NCI-H2196 treated with DMSO at 0.1 percent for 48 hours (cell line): ENCODE measurements at regions not wholly inside any gene's neighbourhood (a gene's known extent, or its start where the extent isn't known, plus 50 kb on each side); places are given as distances from the start of the nearest gene placed in this dataset.
"Not testable (repeated sequence)": the region's sequence is repeated elsewhere in the genome, so short reads cannot be mapped to it uniquely, and the experiment has no call there.

Experiments used
- DNase-seq: peaks from one replicate; lab custom pipeline; 2025; ENCODE audit not compliant: unreplicated experiment; lab: John Stamatoyannopoulos, UW

DNA sequence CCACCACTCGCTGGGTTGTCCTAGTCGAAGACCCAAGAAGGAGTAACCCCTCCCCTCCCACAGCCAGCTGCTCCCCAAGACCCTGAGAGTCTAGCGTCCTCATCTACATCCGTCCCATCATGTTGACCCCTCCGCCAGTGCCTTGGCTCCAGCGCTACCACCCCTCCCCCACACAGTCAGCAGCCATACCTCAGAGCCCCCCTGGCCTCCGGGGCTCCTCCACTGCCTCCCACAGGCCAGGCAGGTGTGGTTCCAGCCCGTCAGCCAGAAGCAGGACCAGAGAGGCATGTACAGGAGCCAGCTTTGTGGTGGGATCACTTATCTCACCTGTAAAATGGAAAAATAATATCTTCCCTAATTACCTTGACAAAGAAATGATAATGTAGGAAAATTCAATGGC lies 51.5 kb upstream of the PHF21B start:
- DNase-seq = no peak

DNA sequence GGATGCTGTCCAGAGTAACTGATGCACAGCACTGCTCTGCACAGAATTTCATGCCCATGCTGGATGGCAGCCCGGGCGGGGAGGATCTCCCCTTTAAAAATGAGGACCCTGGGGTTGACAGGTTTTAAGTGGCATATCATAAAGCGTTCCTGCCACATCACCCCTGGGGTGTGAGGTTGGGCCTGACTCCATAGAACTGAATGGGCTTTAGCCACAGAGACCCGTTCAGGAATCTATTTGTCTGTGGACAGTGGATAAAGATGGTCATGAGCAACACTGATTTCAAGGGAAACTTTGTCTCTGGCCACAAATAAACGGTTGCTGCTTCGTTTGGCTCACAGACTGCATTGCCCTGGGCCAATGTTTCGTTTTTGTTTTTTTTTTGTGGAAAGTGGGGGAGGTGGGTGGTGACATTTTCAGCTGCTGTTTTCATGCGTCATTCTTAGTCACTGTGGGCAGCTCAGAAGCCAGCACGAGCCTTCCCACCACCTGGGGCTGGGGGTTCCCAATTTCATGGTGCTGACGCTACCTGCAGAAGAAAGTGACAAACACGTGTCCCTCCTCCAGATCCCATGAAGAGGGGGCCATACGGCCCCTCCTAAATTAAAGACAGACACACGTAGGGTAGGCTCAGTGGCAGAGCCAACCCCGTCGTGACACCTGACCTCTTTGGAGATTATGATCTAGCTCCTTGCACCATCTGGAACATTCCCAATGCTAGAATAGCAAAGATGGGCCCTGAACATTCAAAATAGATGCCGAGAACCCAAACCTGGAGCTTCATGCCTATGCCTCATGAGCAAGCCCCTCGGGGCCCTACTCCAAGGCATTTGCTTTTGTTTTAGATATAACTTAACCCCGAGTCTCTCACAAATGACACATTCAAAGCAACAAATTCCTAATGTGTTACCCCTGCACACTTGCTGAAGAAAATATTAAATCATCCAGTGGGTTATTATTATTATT lies 54.8 kb upstream of the PHF21B start:
- DNase-seq = no peak

DNA sequence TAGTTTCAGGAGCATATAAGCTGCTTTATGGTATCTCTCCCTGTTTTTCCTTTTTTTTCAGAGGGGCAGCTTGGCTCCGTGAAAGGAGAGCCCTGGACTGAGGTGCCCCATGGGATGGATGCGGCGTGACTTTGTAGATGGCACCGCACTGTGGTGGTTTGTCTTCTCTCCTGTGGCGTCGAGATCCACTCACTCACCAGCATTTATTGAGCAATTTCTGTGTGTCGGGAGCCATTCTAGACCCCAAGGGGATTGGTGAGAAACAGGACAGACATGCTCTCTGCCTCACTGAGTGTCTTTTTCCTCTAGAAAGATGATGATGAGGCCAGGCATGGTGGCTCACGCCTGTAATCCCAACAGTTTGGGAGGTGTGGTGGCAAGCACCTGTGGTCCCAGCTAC lies 55.9 kb upstream of the PHF21B start:
- no peak for DNase-seq

DNA sequence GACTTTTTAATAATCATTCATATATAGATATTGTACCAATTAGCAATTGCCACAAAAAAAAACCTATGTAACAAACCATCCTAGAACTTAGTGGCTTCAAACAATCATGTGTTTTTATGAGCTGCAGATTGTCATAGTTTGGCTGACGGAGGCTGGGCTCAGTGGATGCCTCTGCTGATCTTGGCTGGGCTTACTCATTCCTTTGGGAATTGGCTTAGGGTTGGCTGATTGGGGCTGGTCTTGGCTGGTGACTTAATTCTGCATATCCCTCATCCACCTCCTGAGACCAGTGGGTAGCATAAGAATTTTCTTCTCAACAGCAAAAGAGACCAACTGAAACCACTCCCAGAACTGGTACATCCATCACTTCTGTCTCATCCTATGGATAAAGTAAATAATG lies 57.9 kb upstream of the PHF21B start:
- no peak for DNase-seq

DNA sequence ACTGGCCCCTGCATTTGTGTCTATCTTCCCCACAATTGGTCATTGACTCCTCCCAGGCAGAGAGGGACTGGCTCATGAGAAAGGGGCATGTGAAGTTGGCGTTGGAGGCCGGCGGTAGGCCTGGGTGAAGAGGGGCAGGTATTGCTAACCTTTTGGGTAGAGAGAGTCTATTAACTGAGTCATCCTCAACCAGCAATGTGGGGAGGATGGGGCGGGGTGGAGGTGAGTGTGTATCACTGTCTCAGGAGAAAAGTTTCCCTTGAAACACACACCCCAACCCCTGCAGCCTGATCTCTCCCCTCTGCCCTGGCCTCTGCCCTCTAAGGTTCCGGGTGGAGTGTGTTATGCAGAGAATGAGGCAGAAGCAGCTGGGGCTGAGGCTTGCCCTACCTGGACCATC lies 60.1 kb upstream of the PHF21B start:
- DNase-seq = no peak

DNA sequence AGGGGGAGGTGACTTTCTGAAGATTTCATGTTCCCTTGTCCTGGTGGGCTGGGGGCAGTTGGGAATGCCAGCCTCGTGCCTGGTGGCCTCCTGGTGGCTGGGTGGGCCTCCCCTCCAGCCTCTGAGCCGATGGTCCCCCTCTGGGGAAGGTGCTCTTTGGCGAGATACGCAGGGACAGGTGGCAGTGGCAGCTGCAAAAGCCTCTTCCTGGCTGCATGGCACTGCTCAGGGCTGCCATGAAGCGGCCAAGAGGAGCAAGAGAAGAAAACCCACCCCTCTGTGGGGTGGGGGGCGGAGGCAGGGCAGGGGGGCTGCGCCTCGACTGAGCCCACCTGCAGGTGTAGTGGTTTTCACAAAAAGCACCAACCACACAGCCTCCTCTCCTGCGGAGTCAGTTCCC lies 61.8 kb upstream of the PHF21B start:
- DNase-seq = no peak

DNA sequence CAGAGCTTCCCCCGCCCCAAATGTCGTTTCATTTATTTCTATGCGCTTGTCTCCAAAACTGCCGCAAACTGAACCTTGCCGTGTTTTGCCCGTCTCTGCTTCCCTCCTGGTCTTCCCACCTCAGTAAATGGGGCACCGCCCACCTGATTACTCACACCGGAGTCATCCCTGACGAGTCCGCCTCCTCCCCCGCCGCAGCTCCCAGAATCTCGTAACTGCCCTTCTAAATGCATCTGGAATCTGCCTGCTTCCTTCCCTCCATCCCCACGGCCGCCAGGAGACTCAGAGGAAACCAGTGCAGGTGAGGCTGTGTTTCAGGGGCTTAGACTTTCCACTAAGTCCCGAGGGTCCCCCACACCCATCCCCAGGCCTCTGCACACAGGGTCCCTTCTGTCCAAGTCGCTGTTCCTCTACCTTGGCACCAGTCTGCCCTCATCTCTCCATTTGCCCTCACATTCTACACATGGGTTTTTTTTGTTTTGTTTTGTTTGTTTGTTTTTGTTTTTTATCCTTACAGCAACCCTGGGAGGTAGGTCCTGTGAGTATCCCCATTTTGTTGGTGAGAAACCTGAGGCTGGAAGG lies 62.6 kb upstream of the PHF21B start:
- DNase-seq = no peak

DNA sequence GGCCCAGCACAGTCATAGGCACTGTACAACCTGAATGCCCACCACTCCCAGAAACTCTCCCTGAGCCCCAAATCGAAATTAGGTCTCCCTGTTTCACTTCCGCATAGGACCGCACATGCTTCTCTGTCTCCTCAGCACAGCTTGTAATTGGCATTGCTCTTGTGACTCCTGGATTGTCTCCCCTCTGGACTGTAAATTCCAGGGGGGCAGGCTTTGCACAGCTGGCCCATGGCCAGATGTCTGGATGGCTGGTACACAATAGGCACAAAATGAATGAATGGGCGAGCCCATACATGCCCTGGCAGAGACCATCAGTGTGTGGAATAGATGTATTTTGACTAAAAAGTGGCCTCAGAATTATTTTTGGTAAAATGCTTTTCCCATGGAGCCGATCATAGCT lies 63.3 kb upstream of the PHF21B start:
- no peak for DNase-seq

DNA sequence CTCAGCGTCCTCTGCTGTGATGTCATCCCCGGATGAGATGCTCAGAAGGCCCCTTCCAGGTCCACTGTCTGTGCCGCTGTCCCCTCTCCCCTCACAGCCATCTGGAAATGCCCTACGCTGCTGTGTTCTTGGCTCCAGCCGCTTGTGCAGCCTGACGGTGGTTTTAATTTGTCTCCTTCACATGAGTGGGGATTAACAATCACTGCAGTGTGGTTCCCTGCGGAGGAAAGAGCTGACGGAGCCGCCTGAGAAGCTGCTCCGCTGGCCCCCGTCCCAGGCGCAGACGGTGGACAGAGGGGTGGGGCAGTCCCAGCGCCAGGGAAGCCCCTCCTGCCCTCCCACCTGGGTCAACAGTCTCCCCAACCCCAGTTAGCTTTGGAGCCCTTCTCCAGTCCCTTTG lies 67.5 kb upstream of the PHF21B start:
- no peak for DNase-seq

DNA sequence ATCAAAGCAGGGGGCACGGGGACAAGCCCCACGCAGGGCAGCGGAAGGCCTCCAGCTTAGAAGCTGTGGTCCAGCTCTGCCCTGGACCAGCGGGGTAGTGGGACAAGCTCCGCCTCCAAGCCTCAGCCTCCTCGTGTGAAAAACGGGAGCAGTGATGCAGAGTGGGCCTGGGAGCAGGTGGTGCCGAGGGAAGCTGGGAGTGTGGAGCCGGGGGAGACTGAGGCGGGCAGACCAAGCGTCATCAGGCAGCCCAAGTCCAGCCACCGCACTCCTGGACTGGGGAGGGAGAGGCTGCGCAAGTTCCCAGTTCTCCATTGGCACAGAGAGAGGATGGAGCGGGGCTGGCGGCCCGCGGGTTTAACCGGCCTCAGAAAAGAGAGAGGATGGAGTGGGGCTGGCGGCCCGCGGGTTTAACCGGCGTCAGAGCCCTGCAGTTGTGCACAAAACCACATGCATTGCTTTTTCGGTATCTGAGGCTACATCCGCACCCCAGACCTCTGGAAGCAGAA lies 68.1 kb upstream of the PHF21B start:
- no peak for DNase-seq

DNA sequence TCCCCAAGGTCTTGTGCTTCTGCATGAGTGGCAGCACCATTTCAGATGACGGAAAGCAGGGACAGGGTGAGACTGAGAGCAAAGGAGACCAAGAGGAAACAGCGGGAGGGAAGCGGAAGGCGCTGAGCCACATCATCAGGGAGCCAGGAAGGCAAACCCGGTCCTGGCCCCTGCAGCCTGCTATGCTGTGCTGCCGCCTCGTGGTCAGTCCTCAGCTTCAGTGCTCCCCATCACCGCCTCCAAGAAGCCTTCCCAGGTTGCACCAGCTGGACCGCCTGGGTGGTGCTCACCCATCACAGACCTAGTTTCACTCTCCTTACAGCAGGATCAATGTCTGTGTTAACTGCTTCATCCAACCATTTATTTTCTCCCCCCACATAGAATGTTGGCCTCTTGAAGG lies 73.0 kb upstream of the PHF21B start:
- no peak for DNase-seq

DNA sequence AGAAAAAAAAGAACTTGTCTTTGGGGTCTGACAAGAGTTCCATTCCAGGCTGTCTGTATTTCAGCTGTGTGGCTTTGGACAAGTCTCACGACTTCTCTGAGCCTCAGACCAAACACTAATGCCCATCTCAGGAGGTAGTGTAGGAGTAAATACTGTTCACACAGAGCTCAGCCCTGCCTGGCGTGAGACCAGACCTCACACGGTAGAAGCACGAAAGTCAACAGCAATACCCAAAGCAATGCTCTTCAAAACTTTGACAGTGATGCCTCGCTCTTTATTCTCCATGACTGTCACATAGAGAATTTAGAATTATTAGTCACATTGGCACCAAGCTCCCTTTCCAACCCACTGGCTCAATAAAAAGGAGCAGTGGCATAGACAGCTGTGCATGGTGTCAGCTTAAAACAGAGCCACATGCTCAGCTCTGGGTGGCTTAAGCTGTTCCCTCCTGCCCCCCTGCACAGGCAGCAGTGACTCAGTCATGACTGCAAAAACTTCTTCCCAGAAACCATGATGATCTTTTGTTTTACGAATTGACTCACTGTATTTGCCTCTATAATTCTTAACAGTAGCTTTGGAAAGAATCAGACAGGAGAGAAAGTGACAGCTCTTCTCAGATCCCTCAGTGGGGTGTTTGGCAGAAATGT lies 74.0 kb upstream of the PHF21B start:
- no peak for DNase-seq

DNA sequence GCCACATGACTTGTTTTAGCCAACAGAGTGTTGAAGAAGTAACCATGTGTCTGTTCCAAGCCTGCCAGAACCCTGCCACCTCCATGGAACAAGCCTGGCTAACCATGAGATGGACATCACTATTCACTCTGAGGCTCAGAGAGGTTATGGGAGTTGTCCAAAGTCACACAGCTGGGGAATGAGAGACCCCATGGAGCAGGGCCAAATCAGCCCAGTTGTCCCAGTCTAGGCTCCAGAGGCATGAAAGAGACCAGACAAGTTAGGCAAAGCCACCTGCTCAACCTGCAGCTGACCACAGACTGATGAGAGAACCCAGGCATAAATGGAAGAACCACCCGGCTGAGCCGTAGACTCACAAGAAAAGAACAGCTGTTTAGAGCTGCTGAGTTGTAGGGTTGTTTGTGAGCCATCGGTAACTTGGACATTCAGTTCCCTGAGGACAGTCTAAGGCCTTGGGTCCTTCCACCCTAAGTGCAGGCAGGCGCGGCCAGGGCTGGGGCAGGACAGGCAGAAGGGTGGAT lies 74.7 kb upstream of the PHF21B start:
- no peak for DNase-seq

DNA sequence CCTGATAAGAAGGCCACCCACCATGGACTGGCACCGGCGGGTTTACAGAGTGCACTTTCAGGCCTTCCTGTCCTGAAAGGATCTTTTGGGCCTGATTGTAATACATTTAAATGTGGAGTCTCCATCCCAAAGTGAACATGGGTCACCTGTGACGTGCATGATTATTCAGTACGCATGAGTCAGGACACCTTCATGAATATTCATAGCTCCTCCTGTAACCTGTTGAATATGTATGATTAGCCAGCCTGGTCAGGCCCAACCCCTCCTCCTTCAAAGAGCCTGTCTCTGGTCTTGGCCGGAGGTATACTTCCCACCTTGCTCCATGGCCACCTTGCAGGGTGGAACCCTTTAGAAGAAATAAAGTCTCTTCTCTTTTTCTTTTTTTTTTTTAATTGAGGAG lies 75.9 kb upstream of the NUP50 start:
- no peak for DNase-seq

DNA sequence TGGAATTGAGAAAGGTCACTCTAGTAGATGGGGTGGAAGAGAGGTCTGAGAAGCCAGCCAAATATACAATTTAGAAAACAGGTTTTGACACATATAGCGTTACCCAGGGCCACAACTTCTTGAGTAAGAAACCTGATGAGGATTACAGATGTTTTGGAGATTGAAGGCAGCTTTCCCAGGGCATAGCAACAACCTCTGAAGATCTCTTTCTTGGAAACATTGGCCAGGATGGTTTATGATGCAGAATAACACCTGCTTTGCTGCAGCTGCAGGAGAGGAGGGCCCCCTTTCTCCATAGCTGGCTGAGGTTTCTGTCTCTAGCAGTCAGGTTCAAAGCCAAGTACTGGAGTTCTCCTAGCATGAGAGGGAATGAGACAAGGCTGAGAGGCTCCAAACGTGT lies 75.1 kb upstream of the NUP50 start:
- DNase-seq = no peak

DNA sequence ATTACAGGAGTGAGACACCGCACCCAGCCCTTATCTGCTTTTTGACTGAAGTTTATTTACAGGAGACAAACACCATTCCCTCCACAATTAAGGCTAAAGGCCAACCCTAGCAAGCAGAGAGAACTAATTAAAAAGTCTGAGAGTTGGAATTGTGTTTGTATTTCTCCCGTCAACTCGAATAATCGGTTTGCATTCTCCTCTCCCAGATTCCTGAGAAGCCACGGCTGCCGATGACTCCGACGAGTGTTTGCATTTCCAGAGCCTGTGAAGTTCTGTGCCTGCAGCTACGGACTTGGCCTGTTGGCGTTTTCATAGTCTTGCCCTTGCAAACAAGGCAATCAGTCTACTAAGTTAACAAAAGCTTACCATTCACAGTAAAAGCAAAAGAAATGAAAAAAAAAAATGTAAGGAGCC lies 73.2 kb upstream of the NUP50 start:
- DNase-seq = no peak

DNA sequence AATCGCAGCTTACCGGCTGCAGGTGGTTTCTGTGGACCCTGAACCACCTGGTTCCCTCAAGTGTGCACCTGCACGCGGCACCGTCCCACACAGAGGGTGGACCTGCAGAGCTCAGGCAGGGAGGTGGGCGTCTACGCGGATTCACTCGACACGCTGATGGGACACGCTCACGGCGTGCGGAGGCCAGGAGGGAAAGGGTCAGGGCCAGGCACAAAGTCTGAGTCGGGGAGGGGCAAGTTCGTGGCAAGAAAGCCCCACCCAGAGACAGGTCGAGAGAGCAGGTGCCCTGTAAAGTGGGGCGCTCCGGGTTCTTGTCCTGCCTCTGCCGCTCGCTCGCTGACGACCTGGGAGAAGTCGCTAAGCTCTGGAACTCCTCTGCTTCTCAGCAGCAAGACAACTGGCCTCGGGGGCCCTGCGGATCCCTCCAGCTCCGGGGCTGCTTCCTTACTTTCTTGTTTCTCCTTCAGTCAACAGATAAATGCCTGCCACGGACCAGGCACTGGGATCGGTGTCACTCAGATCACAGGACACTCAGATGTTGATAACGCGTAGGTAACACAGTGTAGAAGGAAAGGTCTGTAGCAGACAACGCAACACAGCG lies 72.4 kb upstream of the NUP50 start:
- no peak for DNase-seq

DNA sequence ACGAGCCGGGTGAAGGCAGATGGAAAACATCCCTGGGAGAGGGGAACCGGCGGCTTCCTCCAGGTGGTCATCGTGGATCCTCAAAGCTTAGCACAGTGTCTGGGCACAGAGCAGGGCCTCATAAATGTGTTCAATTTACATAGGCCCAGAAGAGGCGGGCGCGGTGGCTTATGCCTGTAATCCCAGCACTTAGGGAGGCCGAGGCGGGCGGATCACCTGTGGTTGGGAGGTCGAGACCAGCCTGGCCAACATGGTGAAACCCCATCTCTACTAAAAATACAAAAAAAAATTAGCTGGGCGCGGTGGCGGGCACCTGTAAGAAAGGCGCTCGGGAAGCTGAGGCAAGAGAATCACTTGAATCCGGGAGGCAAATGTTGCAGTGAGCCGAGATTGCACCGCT lies 71.8 kb upstream of the NUP50 start:
- DNase-seq = not testable (repeated sequence)

DNA sequence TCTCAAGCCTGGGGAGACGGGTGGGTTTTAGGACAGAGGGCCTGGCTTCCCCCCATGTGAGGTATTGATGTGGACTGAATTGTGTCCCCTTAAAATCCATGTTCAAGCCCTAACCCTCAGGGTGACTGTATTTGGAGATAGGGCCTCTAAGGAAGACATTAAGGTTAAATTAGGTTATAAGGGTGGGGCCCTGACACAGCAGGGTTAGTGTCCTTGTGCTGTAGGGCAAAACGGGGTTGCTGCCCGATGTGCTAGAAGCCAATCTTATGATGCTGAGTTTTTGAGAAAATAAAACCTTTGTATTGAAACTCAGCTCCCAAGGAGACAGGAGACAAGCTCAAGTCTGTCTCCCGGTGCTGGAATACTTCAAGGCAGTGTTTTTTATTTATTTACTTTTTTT lies 71.1 kb upstream of the NUP50 start:
- DNase-seq = no peak

DNA sequence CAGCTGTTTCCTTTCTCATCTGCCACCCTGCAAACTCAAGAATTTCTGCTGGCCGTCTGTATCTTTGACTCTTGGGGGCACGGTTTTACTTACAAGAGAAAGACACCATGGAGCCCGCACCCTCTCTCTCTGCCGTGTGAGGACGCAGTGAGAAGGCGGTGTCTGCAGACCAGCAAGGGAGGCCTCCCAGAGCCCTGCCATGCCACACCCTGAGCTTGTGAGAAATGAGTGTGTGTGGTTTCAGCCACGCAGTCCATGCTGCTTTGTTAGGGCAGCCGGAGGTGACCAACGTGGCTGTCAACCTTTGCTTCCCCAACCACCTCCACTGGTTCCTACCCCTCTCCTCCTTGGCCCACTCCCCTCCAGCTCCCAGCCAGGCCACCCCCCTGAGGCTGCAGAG lies 70.1 kb upstream of the NUP50 start:
- no peak for DNase-seq

DNA sequence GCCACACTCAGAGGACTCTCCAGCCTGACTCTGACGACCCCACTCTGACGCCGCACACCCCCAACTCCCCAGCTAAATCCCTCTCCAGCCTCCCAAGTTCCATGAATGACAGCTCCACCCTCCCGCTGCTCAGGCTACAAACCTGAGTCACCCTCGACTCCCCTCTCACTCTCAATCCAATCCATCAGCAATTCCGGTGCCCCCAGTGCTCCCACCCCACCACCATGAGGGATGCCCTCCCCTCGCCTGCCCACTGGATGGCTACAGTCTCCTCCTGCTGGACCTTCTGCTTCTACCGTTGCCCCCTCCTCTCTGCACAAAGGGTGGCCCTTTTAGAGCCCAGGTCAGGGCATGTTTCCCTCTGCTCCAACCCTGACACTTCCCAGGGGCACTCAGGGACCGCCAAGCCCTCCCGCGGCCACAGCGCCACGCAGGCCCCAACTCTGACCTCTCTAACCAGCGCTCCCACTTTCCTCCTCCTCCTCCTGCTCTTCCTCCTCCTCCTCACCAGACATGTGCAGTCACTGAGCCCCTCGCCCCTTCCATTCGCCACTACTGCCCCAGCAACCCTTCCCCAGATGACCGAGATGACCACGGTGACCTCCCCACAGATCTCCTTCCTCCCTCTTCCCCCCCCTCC lies 69.5 kb upstream of the NUP50 start:
- DNase-seq = no peak
